Small intestine (tissue), 7 donors: ENCODE measurements at regions not wholly inside any gene's neighbourhood (a gene's known extent, or its start where the extent isn't known, plus 50 kb on each side); places are given as distances from the start of the nearest gene placed in this dataset.

Source experiments
- DNase-seq, 2 donors: peaks; one replicate each; pipeline versions ENCODE4 v3.0.0 to v3.0.0-alpha.2; 2013
- FAIRE-seq: peaks from 2 replicates; lab custom pipeline; 2012; peaks lifted over from hg19 to GRCh38; lab: Jason Lieb, UNC
- H3K27ac ChIP-seq, 3 donors: one replicate each; pipeline ENCODE4 v1.5.1; 2013; ENCODE audit warnings: low read length in 2 of 3, mild to moderate bottlenecking in 2 of 3, control low read depth in 1 of 3, inconsistent platforms in 1 of 3, low read depth in 1 of 3, moderate library complexity in 1 of 3
- H3K27me3 ChIP-seq, 3 donors: one replicate each; pipeline ENCODE4 v1.6.1; 2013; ENCODE audit warnings: low read length in 3 of 3, inconsistent platforms in 1 of 3; ENCODE audit not compliant: control insufficient read depth in 3 of 3, insufficient read depth in 3 of 3
- H3K36me3 ChIP-seq, 3 donors: one replicate each; pipeline ENCODE4 v1.6.1; 2013; ENCODE audit warnings: low read length in 3 of 3, inconsistent platforms in 1 of 3, low read depth in 1 of 3, mild to moderate bottlenecking in 1 of 3, moderate library complexity in 1 of 3; ENCODE audit not compliant: control insufficient read depth in 3 of 3, insufficient read depth in 2 of 3
- H3K4me1 ChIP-seq, 3 donors: one replicate each; pipeline ENCODE4 v1.6.1; 2013; ENCODE audit warnings: low read length in 2 of 3, inconsistent platforms in 1 of 3, low read depth in 1 of 3, mild to moderate bottlenecking in 1 of 3, moderate library complexity in 1 of 3; ENCODE audit not compliant: control insufficient read depth in 3 of 3, insufficient read depth in 2 of 3
- H3K4me3 ChIP-seq, 3 donors: one replicate each; pipeline ENCODE4 v1.5.1; 2013; ENCODE audit warnings: low read length in 3 of 3, control low read depth in 1 of 3, inconsistent platforms in 1 of 3, low read depth in 1 of 3, mild to moderate bottlenecking in 1 of 3, moderate library complexity in 1 of 3
- H3K9me3 ChIP-seq, 2 donors: one replicate each; pipeline ENCODE4 v1.6.1; 2013; ENCODE audit warnings: low read depth in 1 of 2, low read length in 1 of 2; ENCODE audit not compliant: control insufficient read depth in 2 of 2, insufficient read depth in 1 of 2
- WGBS, 3 donors: extraction: QIAGEN DNeasy Blood & Tissue Kit; methylation state at CpG; one replicate each; pipeline ENCODE4 v1.1.7; 2013; 5-methylcytosine and 5-hydroxymethylcytosine counted together
- donor health status: healthy with polysubstance abuse.
- donor health status: control.
- donor health status: control.
- donor health status: Bipolar disorder and iron deficiency.
- donor health status: healthy.

DNA sequence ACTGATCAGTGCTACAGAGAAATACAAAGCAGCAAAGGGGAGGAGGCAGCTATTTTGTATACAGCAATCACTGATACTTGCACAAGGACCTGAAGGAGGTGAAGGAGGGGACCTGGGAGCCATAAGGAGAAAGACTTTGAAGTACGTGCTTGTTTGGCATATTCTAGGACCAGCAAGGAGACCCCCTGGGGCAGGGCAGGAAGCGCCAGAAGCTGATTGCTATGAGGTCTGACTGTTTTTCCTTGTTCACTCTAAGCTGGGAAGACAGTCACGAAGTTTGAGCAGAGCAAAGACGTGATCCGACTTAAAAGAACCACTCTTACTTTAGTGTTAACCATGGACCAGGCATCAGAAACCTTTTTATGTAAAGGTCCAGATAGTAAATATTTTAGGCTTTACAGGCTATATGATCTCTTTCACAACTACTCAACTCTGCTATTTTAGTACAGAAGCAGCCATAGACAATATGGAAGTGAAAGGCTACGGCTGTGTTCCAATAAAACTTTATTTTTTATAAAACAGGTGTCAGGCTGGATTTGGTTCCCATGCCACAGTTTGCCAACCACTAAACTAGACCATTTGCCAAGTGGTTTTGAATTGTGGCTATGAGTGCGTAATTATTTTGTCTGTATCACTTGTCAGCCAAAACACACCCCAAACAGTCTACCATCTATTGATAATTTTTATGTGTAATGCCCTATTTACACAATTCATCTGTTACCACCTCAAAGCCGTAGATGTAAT is 217.9 kb downstream of the PRL start:
- Histone ChIP-seq H3K36me3 (no peaks in the 10 kb centered on the region), H3K27me3 (no peaks in the 10 kb centered on the region), H3K4me1 (no peaks in the 10 kb centered on the region), H3K27ac (no peak overlapping the region), H3K9me3 (no peaks in the 10 kb centered on the region), H3K4me3 (no peak overlapping the region)
- 89 to 94% (median 93%) methylated on average over 8 of the region's 8 CpGs for WGBS, 3 donors
- FAIRE-seq, result no peak
- DNase-seq, result no peak

GRCh38 chr6:22079783-22080182 is 217.1 kb downstream of the PRL start:
- H3K36me3 ChIP-seq, result no peaks in the 10 kb centered on the region
- DNase-seq, result no peak
- H3K27ac ChIP-seq, result no peak overlapping the region
- no peak overlapping the region for H3K4me3 ChIP-seq
- no peaks in the 10 kb centered on the region for H3K27me3 ChIP-seq
- 66 to 87% (median 85%) methylated on average over 5 of the region's 5 CpGs for WGBS, 3 donors
- FAIRE-seq, result no peak
- H3K4me1 ChIP-seq, result no peaks in the 10 kb centered on the region
- H3K9me3 ChIP-seq, result no peaks in the 10 kb centered on the region

GRCh38 chr6:22081709-22082108 is 215.1 kb downstream of the PRL start:
- WGBS, 3 donors, result 82 to 96% (median 94%) methylated on average over 4 of the region's 4 CpGs
- Histone ChIP-seq H3K4me1 (no peaks in the 10 kb centered on the region), H3K4me3 (no peak overlapping the region), H3K9me3 (no peaks in the 10 kb centered on the region), H3K36me3 (no peaks in the 10 kb centered on the region), H3K27me3 (no peaks in the 10 kb centered on the region), H3K27ac (no peak overlapping the region)
- FAIRE-seq (no peak), DNase-seq (no peak)

DNA sequence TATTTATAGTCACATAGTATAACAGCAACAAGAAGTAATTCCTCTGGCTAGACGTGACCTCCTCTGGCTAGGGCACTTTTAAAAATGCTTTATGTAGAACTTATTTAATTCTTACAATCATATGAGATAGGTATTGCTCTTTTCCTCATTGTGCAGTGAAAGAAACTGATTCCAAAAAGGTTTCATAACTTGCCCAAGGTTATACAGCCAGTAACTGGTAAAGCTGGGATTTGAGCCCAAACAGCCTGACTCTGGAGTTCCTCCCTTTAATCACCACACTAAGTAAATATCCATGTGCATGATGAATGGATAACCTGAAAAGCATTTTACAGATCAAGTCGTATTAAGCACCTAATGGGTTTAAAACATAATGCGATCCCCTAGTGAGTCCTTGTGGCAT is 214.6 kb downstream of the PRL start:
- no peaks in the 10 kb centered on the region for H3K36me3 ChIP-seq
- no peaks in the 10 kb centered on the region for H3K9me3 ChIP-seq
- no peak overlapping the region for H3K27ac ChIP-seq
- 63 to 73% (median 72%) methylated on average over 3 of the region's 3 CpGs for WGBS, 3 donors
- FAIRE-seq (no peak), DNase-seq (no peak)
- no peaks in the 10 kb centered on the region for H3K4me1 ChIP-seq
- H3K4me3 ChIP-seq, result no peak overlapping the region
- H3K27me3 ChIP-seq, result no peaks in the 10 kb centered on the region

DNA sequence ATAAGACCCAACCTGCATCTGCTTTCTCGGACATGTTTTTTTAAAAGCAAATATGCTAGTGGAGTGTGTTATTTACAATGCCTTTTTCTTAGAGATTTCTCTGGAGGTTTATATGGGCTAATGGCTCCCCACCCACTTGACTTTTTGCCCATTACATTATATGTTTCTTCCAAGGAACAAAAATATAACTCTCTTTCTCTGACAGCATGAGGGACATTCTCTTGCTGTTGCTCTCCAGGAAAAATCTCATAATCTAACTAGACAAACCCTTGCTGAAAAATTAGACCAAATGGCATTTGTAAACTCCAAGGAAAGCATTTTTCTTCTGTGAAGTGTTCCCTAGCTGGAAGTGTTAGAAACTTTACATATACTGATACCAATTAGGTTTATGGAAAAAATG is 213.7 kb downstream of the PRL start:
- no peak for FAIRE-seq
- 62 to 83% (median 75%) methylated on average over 1 of the region's 1 CpG for WGBS, 3 donors

GRCh38 chr6:22087960-22088706 is 208.7 kb downstream of the PRL start:
- DNase-seq (no peak), FAIRE-seq (no peak)
- 66 to 73% (median 66%) methylated on average over 9 of the region's 9 CpGs for WGBS, 3 donors
- Histone ChIP-seq H3K27me3 (no peaks in the 10 kb centered on the region), H3K36me3 (no peaks in the 10 kb centered on the region), H3K4me3 (no peak overlapping the region), H3K9me3 (no peaks in the 10 kb centered on the region), H3K27ac (no peak overlapping the region), H3K4me1 (no peaks in the 10 kb centered on the region)

More for the DNA sequence above, 213.7 kb downstream of the PRL start:
- H3K4me1 ChIP-seq, result no peaks in the 10 kb centered on the region
- no peaks in the 10 kb centered on the region for H3K9me3 ChIP-seq
- H3K27me3 ChIP-seq, result no peaks in the 10 kb centered on the region
- H3K4me3 ChIP-seq, result no peak overlapping the region
- no peak for DNase-seq
- H3K27ac ChIP-seq, result no peak overlapping the region
- H3K36me3 ChIP-seq, result no peaks in the 10 kb centered on the region

DNA sequence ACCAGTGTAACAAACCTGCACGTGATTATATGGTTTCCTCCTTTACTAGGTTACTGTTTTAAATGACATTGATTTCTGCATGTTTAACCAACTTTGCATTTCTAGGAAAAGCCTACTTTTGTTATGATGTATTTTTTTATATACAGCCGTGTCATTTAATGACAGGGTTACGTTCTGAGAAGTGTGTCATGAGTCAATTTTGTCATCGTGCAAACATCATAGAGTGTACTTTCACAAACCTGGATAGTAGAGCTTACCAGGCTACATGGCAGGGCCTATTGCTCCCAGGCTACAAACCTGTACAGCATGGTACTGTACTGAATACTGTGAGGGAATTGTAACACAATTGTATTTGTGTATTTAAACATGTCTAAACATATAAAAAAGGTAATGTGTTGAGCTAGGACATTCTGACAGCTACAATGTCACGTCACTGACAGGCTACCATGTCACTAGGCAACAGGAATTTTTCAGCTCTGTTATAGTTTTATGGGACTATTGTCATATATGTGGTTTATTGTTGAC is 205.3 kb downstream of the PRL start:
- H3K4me1 ChIP-seq, result no peaks in the 10 kb centered on the region
- no peak overlapping the region for H3K27ac ChIP-seq
- no peak overlapping the region for H3K4me3 ChIP-seq
- DNase-seq, result no peak
- no peak for FAIRE-seq
- H3K27me3 ChIP-seq, result no peaks in the 10 kb centered on the region
- WGBS, 3 donors, result 54 to 72% (median 69%) methylated on average over 5 of the region's 5 CpGs
- no peaks in the 10 kb centered on the region for H3K36me3 ChIP-seq
- H3K9me3 ChIP-seq, result no peaks in the 10 kb centered on the region

GRCh38 chr6:22095836-22096235 is 201.0 kb downstream of the PRL start:
- no peak overlapping the region for H3K27ac ChIP-seq
- H3K9me3 ChIP-seq, result no peaks in the 10 kb centered on the region
- H3K27me3 ChIP-seq, result no peaks in the 10 kb centered on the region
- DNase-seq (no peak), FAIRE-seq (no peak)
- 83 to 90% (median 84%) methylated on average over 1 of the region's 1 CpG for WGBS, 3 donors
- no peaks in the 10 kb centered on the region for H3K4me1 ChIP-seq
- H3K36me3 ChIP-seq, result no peaks in the 10 kb centered on the region
- no peak overlapping the region for H3K4me3 ChIP-seq
